ENCODE measurements at regions not wholly inside any gene's neighbourhood (a gene's known extent, or its start where the extent isn't known, plus 50 kb on each side); places are given as distances from the start of the nearest gene placed in this dataset.

DNA sequence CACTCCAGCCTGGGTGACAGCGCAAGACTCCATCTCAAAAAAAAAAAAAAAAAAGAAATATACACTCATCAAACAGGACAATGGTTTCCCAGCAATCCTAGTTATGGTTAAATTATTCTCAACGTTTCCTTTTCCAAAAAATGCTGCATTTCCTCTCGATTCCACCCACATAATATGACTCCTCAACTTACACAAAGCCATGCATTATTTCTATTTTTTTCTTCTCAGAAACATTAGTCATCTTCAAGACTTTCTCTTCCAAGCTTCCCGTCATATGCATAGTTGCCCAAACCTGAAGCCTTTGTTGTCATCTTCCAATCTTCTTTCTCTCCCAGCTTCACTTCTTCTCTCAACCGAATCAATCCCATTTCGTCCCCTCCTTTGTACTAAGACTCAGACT is 61.4 kb upstream of the RANBP6 start:
- H3K4me3 ChIP-seq (ENCODE audit: control insufficient read depth, low read depth, low read length), result no peak overlapping the region
- no peak for DNase-seq (ENCODE audit: low read depth)
- TF ChIP-seq, protein P1, sequence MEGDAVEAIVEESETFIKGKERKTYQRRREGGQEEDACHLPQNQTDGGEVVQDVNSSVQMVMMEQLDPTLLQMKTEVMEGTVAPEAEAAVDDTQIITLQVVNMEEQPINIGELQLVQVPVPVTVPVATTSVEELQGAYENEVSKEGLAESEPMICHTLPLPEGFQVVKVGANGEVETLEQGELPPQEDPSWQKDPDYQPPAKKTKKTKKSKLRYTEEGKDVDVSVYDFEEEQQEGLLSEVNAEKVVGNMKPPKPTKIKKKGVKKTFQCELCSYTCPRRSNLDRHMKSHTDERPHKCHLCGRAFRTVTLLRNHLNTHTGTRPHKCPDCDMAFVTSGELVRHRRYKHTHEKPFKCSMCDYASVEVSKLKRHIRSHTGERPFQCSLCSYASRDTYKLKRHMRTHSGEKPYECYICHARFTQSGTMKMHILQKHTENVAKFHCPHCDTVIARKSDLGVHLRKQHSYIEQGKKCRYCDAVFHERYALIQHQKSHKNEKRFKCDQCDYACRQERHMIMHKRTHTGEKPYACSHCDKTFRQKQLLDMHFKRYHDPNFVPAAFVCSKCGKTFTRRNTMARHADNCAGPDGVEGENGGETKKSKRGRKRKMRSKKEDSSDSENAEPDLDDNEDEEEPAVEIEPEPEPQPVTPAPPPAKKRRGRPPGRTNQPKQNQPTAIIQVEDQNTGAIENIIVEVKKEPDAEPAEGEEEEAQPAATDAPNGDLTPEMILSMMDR (IDR thresholded peaks at IDR 0.05; ENCODE audit: control insufficient read depth, insufficient read depth, low read depth, low read length, missing control alignments), result no peak

- TF ChIP-seq, protein P1 (IDR thresholded peaks at IDR 0.05; ENCODE audit: control insufficient read depth, insufficient read depth, low read depth, low read length, missing control alignments), result no peak
- no peak for DNase-seq (ENCODE audit: low read depth)
These were observed 58.3 kb upstream of the RANBP6 start for GRCh38 chr9:6073731-6074130.

DNA sequence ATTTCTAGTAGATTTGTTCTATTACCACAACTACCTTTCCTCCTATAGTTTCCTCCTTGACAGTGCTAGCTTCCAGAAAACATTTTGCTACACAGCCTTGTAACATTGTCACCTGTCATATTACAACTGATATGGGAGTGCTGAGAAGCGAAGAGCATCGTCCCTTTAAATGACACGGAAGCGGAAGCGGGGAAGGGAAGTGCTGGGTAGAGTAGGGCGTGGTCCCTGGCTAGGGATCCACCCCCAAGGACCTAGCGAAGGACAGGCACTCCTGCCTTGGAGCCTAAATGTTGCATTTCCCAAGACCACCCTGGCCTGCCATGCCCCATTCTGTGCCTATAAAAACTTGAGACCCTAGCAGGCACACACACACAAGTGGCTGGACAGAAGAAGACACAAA is 57.4 kb upstream of the RANBP6 start:
- H3K4me3 ChIP-seq (ENCODE audit: control insufficient read depth, low read depth, low read length), result no peak overlapping the region
- TF ChIP-seq, protein P1 (IDR thresholded peaks at IDR 0.05; ENCODE audit: control insufficient read depth, insufficient read depth, low read depth, low read length, missing control alignments), result no peak
- DNase-seq (ENCODE audit: low read depth), result no peak

More at GRCh38 chr9:6073731-6074130, 58.3 kb upstream of the RANBP6 start:
- H3K4me3 ChIP-seq (ENCODE audit: control insufficient read depth, low read depth, low read length), result no peak overlapping the region

- no peak overlapping the region for H3K4me3 ChIP-seq (ENCODE audit: control insufficient read depth, low read depth, low read length)
- no peak for DNase-seq (ENCODE audit: low read depth)
- TF ChIP-seq, protein P1 (IDR thresholded peaks at IDR 0.05; ENCODE audit: control insufficient read depth, insufficient read depth, low read depth, low read length, missing control alignments), result no peak
These were observed 57.0 kb upstream of the RANBP6 start for GRCh38 chr9:6072453-6072852.

- TF ChIP-seq, protein P1 (IDR thresholded peaks at IDR 0.05; ENCODE audit: control insufficient read depth, insufficient read depth, low read depth, low read length, missing control alignments), result no peak
- no peak for DNase-seq (ENCODE audit: low read depth)
- no peak overlapping the region for H3K4me3 ChIP-seq (ENCODE audit: control insufficient read depth, low read depth, low read length)
These were observed 53.6 kb upstream of the RANBP6 start for GRCh38 chr9:6068983-6069382.

DNA sequence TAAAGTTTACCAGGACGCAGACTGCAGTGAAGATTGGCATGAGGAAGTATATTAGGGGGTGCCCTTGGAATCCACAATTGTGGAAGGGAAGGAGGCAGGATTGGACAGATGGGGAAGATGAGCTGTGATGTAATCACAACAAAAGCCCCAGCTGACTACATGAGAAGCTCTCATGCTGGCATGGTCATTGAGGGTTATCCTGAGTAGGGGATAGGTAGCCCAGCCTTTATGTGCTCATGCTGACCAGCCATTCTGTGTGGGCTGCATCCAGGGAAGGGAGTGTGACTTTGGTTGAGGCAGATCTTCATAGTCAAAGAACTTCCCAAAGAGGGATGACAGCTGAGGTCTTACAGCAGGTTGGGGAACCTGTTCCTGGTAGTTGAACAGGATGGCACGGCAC is 52.0 kb upstream of the RANBP6 start:
- DNase-seq (ENCODE audit: low read depth), result no peak
- TF ChIP-seq, protein P1 (IDR thresholded peaks at IDR 0.05; ENCODE audit: control insufficient read depth, insufficient read depth, low read depth, low read length, missing control alignments), result no peak
- no peak overlapping the region for H3K4me3 ChIP-seq (ENCODE audit: control insufficient read depth, low read depth, low read length)

All from AG09309 (cell line).